DOHH2 (cell line): ENCODE measurements at regions not wholly inside any gene's neighbourhood (a gene's known extent, or its start where the extent isn't known, plus 50 kb on each side); places are given as distances from the start of the nearest gene placed in this dataset.

Experiments used
- H3F3A ChIP-seq: fragments of 200-600 bp; sonication (generic), shearing (Covaris generic); 2 replicates; pipeline ENCODE4 v1.6.0; 2016; ENCODE audit warnings: antibody characterized with exemption, mild to moderate bottlenecking; ENCODE audit not compliant: control insufficient read depth, insufficient read depth
- H3K27ac ChIP-seq: fragments of 200-600 bp; sonication (generic); 2 replicates; pipeline ENCODE4 v1.5.1; 2014; ENCODE audit warnings: low read depth, mild to moderate bottlenecking, low read length, moderate library complexity
- H3K27me3 ChIP-seq: fragments of 200-600 bp; sonication (generic); 2 replicates; pipeline ENCODE4 v1.6.1; 2014; ENCODE audit warnings: mild to moderate bottlenecking, low read length, mixed read lengths; ENCODE audit not compliant: control insufficient read depth
- H3K36me3 ChIP-seq: fragments of 200-600 bp; sonication (generic); 2 replicates; pipeline ENCODE4 v1.6.1; 2014; ENCODE audit warnings: mild to moderate bottlenecking, low read length, moderate library complexity, mixed read lengths; ENCODE audit not compliant: control insufficient read depth
- H3K4me1 ChIP-seq: fragments of 200-600 bp; sonication (generic); 2 replicates; pipeline ENCODE4 v1.6.1; 2014; ENCODE audit warnings: mild to moderate bottlenecking, low read length, mixed read lengths; ENCODE audit not compliant: control insufficient read depth
- H3K4me2 ChIP-seq: fragments of 200-600 bp; sonication (generic); 2 replicates; pipeline ENCODE4 v1.6.0; 2014; ENCODE audit warnings: mild to moderate bottlenecking, low read length, moderate library complexity
- H3K4me3 ChIP-seq: fragments of 200-600 bp; sonication (generic); 2 replicates; pipeline ENCODE4 v1.5.1; 2014; ENCODE audit warnings: mild to moderate bottlenecking, low read length, mixed read lengths
- H3K79me2 ChIP-seq: fragments of 200-600 bp; sonication (generic); 2 replicates; pipeline ENCODE4 v1.6.1; 2014; ENCODE audit warnings: mild to moderate bottlenecking, low read length, mixed read lengths; ENCODE audit not compliant: control insufficient read depth
- H3K9me2 ChIP-seq: fragments of 200-600 bp; sonication (generic); replicated peaks from 2 replicates; pipeline ENCODE4 v1.6.1; 2014; ENCODE audit warnings: mild to moderate bottlenecking, low read length, mixed read lengths; ENCODE audit not compliant: control insufficient read depth
- H3K9me3 ChIP-seq: fragments of 200-600 bp; sonication (generic); 2 replicates; pipeline ENCODE4 v1.6.1; 2014; ENCODE audit warnings: antibody characterized with exemption, low read length, mixed read lengths; ENCODE audit not compliant: control insufficient read depth, insufficient read depth
- H4K20me1 ChIP-seq: fragments of 200-600 bp; sonication (generic); 2 replicates; pipeline ENCODE4 v1.6.0; 2014; ENCODE audit warnings: low read depth, mild to moderate bottlenecking, antibody characterized with exemption, low read length, moderate library complexity; ENCODE audit not compliant: control insufficient read depth, insufficient read depth
- CTCF ChIP-seq: fragments of 200-600 bp; sonication (generic); IDR thresholded peaks from one replicate; pipeline ENCODE4 v1.5.1; 2014; ENCODE audit warnings: antibody characterized with exemption, mild to moderate bottlenecking, low read depth, low read length; ENCODE audit not compliant: poor library complexity, severe bottlenecking
- EZH2phosphoT487 ChIP-seq: fragments of 200-600 bp; sonication (generic); IDR thresholded peaks from 2 replicates; pipeline ENCODE4 v1.6.1; 2017; ENCODE audit warnings: borderline replicate concordance, mild to moderate bottlenecking, antibody characterized with exemption, low read length, moderate library complexity, mixed read lengths

GRCh38 chr2:120886534-120887319 lies 151.1 kb downstream of the GLI2 start:
- Histone ChIP-seq H3K27me3 (no peaks in the 10 kb centered on the region), H3K4me2 (no peak overlapping the region), H3K4me1 (no peaks in the 10 kb centered on the region), H4K20me1 (no peaks in the 10 kb centered on the region), H3K9me2 (no peaks in the 10 kb centered on the region), H3K27ac (no peak overlapping the region), H3K79me2 (no peaks in the 10 kb centered on the region), H3K9me3 (no peaks in the 10 kb centered on the region), H3K36me3 (no peaks in the 10 kb centered on the region), H3K4me3 (no peak overlapping the region), H3F3A (no peaks in the 10 kb centered on the region)
- TF ChIP-seq EZH2phosphoT487, result no peak

DNA sequence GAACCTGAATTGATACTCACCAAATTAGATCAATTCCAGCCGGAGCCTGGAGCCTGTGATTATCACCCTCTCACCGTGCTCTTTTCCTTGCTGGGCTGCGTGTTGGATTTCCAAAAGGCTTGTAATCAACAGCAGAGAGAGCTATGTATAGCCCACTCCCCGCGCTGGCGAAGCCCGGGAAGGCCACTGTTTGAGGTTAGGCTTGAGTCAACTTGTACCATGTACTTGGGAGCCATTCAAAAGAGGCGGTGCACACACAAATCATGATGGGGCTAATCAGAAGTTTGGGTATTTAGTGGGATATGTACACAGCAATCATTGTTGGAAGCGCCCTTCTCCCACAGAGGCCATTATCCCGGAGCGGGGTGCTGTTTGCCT lies 151.6 kb downstream of the GLI2 start:
- Histone ChIP-seq H3F3A (no peaks in the 10 kb centered on the region), H3K27ac (no peak overlapping the region), H3K36me3 (no peaks in the 10 kb centered on the region), H3K4me2 (no peak overlapping the region), H3K9me3 (no peaks in the 10 kb centered on the region), H3K9me2 (no peaks in the 10 kb centered on the region), H3K79me2 (no peaks in the 10 kb centered on the region), H4K20me1 (no peaks in the 10 kb centered on the region), H3K4me1 (no peaks in the 10 kb centered on the region), H3K27me3 (no peaks in the 10 kb centered on the region), H3K4me3 (no peak overlapping the region)
- TF ChIP-seq EZH2phosphoT487 (no peak), CTCF (no peak)

DNA sequence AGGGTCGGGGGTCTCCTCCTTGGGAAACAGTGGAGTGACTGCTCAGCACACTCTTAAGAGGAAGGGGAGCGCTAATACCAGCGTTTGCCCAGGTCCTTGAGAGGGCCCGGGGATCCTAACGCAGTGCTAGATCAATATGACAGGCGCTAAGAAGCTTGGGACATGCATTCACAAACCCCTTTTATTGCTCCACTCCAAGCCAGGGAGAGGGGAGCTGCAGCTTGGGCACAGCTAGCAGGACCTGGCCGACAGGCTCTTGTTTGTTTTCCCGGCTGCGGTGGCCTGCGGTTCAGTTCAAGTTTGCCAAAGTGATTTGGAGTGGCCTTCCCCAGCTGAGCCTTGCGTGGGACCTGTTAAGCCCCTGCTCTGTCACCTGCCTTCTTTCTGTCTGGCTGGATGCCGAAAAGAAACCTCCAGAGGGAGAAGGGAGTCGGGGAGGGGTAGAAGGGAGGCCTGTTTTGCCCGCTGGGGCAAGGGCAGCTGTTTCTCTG lies 152.1 kb downstream of the GLI2 start:
- Histone ChIP-seq H3K4me1 (no peaks in the 10 kb centered on the region), H3F3A (no peaks in the 10 kb centered on the region), H3K4me3 (no peak overlapping the region), H3K79me2 (no peaks in the 10 kb centered on the region), H3K27me3 (no peaks in the 10 kb centered on the region), H3K9me3 (no peaks in the 10 kb centered on the region), H4K20me1 (no peaks in the 10 kb centered on the region), H3K4me2 (no peak overlapping the region), H3K9me2 (no peaks in the 10 kb centered on the region), H3K27ac (no peak overlapping the region), H3K36me3 (no peaks in the 10 kb centered on the region)
- TF ChIP-seq EZH2phosphoT487 (no peak), CTCF (no peak)

DNA sequence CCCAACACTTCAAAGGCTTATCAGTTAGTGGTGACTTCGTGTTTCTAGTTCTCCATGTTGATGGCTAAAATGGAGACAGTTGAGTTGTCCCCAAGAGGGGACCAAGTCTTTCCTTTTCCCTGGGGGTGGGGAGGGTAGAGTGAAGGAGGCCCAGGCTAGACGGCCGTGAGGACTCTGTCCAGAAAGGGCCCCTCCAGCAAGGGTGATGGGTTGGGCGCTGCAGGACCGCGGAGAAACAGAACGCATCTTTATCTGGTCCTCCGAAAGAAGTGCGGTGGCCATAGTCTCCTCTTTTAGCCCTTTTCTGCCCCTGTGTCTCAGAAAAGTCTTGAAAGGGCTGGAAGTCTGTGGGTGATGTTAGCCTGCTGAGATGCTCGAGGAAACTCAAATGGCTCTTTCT lies 153.2 kb downstream of the GLI2 start:
- no peak overlapping the region for H3K4me3 ChIP-seq
- H3K79me2 ChIP-seq, result no peaks in the 10 kb centered on the region
- no peaks in the 10 kb centered on the region for H3K9me3 ChIP-seq
- H3F3A ChIP-seq, result no peaks in the 10 kb centered on the region
- H3K4me2 ChIP-seq, result no peak overlapping the region
- no peaks in the 10 kb centered on the region for H3K36me3 ChIP-seq
- H3K27ac ChIP-seq, result no peak overlapping the region
- H3K9me2 ChIP-seq, result no peaks in the 10 kb centered on the region
- H3K27me3 ChIP-seq, result no peaks in the 10 kb centered on the region
- TF ChIP-seq CTCF (no peak), EZH2phosphoT487 (no peak)
- H4K20me1 ChIP-seq, result no peaks in the 10 kb centered on the region
- no peaks in the 10 kb centered on the region for H3K4me1 ChIP-seq
